RWPE2 (cell line): ENCODE measurements at regions not wholly inside any gene's neighbourhood (a gene's known extent, or its start where the extent isn't known, plus 50 kb on each side); places are given as distances from the start of the nearest gene placed in this dataset.

Source experiments
- ATAC-seq: fragments of 200-7000 bp; cut with Tn5 transposase; 3 replicates; pipeline ENCODE4 v1.9.1; 2021; ENCODE audit warnings: low read depth
- DNase-seq: peaks from one replicate; pipeline ENCODE4 v3.0.0-alpha.2; 2020; ENCODE audit warnings: low spot score
- H3K27ac ChIP-seq: fragments of 450-650 bp; 2 replicates; pipeline ENCODE4 v1.5.1; 2017; ENCODE audit warnings: mild to moderate bottlenecking; ENCODE audit not compliant: poor library complexity, severe bottlenecking
- H3K27me3 ChIP-seq: fragments of 250-450 bp; sonication (Bioruptor Pico); 2 replicates; pipeline ENCODE4 v1.5.1; 2021; ENCODE audit warnings: mild to moderate bottlenecking, moderate library complexity; ENCODE audit not compliant: insufficient read depth, poor library complexity, severe bottlenecking
- H3K36me3 ChIP-seq: fragments of 250-450 bp; sonication (Bioruptor Pico); 2 replicates; pipeline ENCODE4 v1.5.1; 2020; ENCODE audit warnings: low read depth, mild to moderate bottlenecking, moderate library complexity
- H3K4me1 ChIP-seq: fragments of 250-450 bp; sonication (Bioruptor Pico); 2 replicates; pipeline ENCODE4 v1.5.1; 2021; ENCODE audit warnings: mild to moderate bottlenecking, moderate library complexity; ENCODE audit not compliant: insufficient read depth, poor library complexity, severe bottlenecking
- H3K4me3 ChIP-seq: fragments of 250-450 bp; sonication (Bioruptor Pico); 2 replicates; pipeline ENCODE4 v1.5.1; 2021; ENCODE audit warnings: mild to moderate bottlenecking, moderate library complexity; ENCODE audit not compliant: severe bottlenecking
- H3K9me3 ChIP-seq: fragments of 250-450 bp; sonication (Bioruptor Pico); 2 replicates; pipeline ENCODE4 v1.5.1; 2021; ENCODE audit warnings: mild to moderate bottlenecking, moderate library complexity; ENCODE audit not compliant: severe bottlenecking
- TF ChIP-seq, protein P1 (sequence below): fragments of 450-650 bp; IDR thresholded peaks from one replicate; pipeline ENCODE4 v1.5.1; 2017; ENCODE audit warnings: mild to moderate bottlenecking, moderate library complexity; ENCODE audit not compliant: poor library complexity, severe bottlenecking

DNA sequence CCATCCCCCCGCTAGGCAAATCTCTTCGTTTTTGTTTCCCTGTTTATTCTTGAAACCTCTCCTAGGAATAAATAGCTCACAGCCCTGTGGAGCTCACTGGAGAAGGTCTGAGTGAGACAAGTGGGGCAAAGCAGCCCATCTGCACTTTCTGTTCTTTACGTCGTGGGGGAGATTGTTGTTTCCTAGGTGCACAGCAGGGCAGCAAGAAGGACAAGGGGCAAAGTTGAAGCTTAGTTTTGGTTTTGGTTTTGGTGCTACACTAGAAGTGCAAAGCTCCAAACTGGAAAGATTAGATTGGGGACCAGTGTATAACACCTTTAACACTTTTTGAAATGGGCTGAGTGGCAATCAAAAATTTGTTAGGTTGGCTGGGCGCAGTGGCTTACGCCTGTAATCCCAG, 76.6 kb downstream of the GPR88 start:
- H3K27ac ChIP-seq = no peak overlapping the region
- no peak for DNase-seq
- ATAC-seq = no peak
- peaks cover 8% of the 10 kb centered on the region for H3K27me3 ChIP-seq
- no peaks in the 10 kb centered on the region for H3K36me3 ChIP-seq
- H3K4me3 ChIP-seq = no peak overlapping the region
- TF ChIP-seq, protein P1, sequence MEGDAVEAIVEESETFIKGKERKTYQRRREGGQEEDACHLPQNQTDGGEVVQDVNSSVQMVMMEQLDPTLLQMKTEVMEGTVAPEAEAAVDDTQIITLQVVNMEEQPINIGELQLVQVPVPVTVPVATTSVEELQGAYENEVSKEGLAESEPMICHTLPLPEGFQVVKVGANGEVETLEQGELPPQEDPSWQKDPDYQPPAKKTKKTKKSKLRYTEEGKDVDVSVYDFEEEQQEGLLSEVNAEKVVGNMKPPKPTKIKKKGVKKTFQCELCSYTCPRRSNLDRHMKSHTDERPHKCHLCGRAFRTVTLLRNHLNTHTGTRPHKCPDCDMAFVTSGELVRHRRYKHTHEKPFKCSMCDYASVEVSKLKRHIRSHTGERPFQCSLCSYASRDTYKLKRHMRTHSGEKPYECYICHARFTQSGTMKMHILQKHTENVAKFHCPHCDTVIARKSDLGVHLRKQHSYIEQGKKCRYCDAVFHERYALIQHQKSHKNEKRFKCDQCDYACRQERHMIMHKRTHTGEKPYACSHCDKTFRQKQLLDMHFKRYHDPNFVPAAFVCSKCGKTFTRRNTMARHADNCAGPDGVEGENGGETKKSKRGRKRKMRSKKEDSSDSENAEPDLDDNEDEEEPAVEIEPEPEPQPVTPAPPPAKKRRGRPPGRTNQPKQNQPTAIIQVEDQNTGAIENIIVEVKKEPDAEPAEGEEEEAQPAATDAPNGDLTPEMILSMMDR = no peak
- H3K4me1 ChIP-seq = no peaks in the 10 kb centered on the region
- H3K9me3 ChIP-seq = no peaks in the 10 kb centered on the region

DNA sequence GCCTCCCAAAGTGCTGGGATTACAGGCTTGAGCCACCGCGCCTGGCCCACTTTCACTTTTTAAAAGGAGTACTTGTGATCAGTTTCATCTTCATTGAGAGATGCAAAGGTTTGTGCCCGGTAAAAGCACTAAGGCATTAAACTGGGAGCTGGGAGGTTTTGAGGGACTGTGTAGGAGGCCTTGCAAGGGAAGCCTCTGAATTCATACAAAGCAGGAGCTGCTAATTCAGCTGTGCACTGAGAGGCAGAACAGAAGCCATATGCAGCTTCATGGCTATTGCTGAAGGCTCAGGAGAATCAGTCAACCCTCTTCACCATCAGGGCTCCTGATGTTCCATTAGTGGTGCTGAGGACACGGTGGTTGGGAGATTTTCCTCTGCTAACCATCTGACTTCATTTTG, 77.7 kb downstream of the GPR88 start:
- H3K27me3 ChIP-seq = peaks cover 8% of the 10 kb centered on the region
- no peaks in the 10 kb centered on the region for H3K36me3 ChIP-seq
- no peaks in the 10 kb centered on the region for H3K9me3 ChIP-seq
- TF ChIP-seq, protein P1 = no peak
- H3K27ac ChIP-seq = no peak overlapping the region
- no peaks in the 10 kb centered on the region for H3K4me1 ChIP-seq
- DNase-seq (no peak), ATAC-seq (no peak)
- no peak overlapping the region for H3K4me3 ChIP-seq

DNA sequence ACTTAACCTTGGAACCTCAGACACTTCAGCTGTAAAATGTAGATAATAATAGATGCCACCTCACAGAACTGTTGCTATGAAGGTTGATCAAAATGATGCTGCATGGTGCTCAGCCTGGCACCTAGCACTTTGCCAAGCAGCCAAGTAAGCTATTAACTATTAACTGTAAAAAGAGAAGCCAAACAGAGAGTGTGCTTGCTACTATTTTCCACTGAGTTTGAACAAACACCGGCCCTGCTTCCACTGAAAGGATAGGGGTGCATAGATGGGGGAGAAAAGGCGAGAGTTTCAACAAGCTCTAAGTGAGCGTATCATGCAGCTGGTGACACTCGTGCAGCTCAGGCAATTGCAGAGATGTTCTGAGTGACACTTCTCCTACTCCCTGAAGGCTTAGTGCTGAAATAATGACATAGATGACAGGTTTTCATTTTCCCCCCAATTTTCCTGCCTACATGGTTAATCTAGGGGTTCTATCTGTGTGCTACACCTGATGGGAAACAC, 78.2 kb downstream of the GPR88 start:
- DNase-seq = no peak
- ATAC-seq = no peak
- Histone ChIP-seq H3K4me1 (no peaks in the 10 kb centered on the region), H3K27ac (no peak overlapping the region), H3K4me3 (no peak overlapping the region), H3K27me3 (peaks cover 8% of the 10 kb centered on the region), H3K9me3 (no peaks in the 10 kb centered on the region), H3K36me3 (no peaks in the 10 kb centered on the region)
- TF ChIP-seq, protein P1 = no peak

DNA sequence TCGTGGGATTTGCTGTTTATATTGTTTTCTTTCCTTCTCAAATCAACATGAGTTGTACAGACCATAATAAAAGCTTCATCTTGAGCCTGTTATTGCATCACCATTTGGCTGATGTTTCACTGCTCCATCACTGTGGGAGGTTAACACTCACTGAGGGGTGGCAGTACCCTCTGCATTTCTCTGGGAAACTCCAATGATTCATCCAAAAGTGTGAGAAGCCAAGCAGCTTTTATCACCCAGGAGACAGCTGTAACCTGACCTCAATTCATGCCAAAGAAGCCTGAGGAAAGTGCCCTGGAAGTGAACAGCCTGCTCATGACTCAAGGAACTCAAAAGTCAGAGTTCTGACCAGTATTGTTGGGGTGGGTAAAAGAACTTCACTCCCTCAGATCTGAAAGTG, 84.1 kb downstream of the GPR88 start:
- no peaks in the 10 kb centered on the region for H3K9me3 ChIP-seq
- TF ChIP-seq, protein P1 = no peak
- H3K27ac ChIP-seq = peak overlapping the region; percentile 22
- H3K36me3 ChIP-seq = no peaks in the 10 kb centered on the region
- H3K4me3 ChIP-seq = no peak overlapping the region
- DNase-seq = peak; percentile 66
- H3K27me3 ChIP-seq = no peaks in the 10 kb centered on the region
- peak; percentile 91 for ATAC-seq
- H3K4me1 ChIP-seq = peaks cover 14% of the 10 kb centered on the region

DNA sequence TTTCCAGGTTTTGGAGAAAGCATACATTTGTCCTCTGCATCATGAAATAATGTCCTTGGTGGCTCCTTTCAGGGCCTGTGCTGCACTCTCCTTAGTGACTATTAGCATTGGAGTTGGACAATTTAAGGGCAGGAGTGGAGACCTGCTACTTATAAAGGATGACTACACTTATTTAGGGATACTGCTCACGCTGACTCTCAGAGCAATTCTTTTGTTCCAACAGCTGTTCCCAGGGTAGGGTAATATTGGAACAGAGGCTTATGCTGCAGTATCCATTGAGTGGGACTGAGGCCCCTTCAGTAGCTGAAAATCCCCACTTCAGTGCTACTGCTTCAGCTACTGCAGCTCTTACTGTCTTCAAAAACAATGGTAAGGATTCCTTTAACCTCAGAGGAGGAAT, 84.6 kb downstream of the GPR88 start:
- Histone ChIP-seq H3K27me3 (no peaks in the 10 kb centered on the region), H3K4me3 (no peak overlapping the region), H3K36me3 (no peaks in the 10 kb centered on the region), H3K9me3 (no peaks in the 10 kb centered on the region), H3K27ac (peak overlapping the region; percentile 22), H3K4me1 (peaks cover 19% of the 10 kb centered on the region)
- ATAC-seq (no peak), DNase-seq (no peak)
- TF ChIP-seq, protein P1 = no peak
